ENCODE measurements at regions not wholly inside any gene's neighbourhood (a gene's known extent, or its start where the extent isn't known, plus 50 kb on each side); places are given as distances from the start of the nearest gene placed in this dataset.

GRCh38 chr11:131299598-131300438, 70.6 kb upstream of the NTM start:
- DNase-seq (ENCODE audit: low spot score): no peak

GRCh38 chr11:131300439-131300717, 70.0 kb upstream of the NTM start:
- no peak for DNase-seq (ENCODE audit: low spot score)

- no peak for DNase-seq (ENCODE audit: low spot score)
Observed at GRCh38 chr11:131301306-131301705, 69.1 kb upstream of the NTM start.

- no peak for DNase-seq (ENCODE audit: low spot score)
Observed at GRCh38 chr11:131302836-131303235, 67.6 kb upstream of the NTM start.

- DNase-seq (ENCODE audit: low spot score): no peak
Observed at GRCh38 chr11:131303611-131304119, 66.8 kb upstream of the NTM start.

- DNase-seq (ENCODE audit: low spot score): no peak
Observed at GRCh38 chr11:131305005-131305404, 65.4 kb upstream of the NTM start.

- DNase-seq (ENCODE audit: low spot score): no peak
Observed at GRCh38 chr11:131307506-131307905, 62.9 kb upstream of the NTM start.

GRCh38 chr11:131309776-131310175, 60.6 kb upstream of the NTM start:
- no peak for DNase-seq (ENCODE audit: low spot score)

- no peak for DNase-seq (ENCODE audit: low spot score)
Observed at GRCh38 chr11:131311776-131312514, 58.5 kb upstream of the NTM start.

All from HuH-7 (cell line).